ENCODE measurements at regions not wholly inside any gene's neighbourhood (a gene's known extent, or its start where the extent isn't known, plus 50 kb on each side); places are given as distances from the start of the nearest gene placed in this dataset.

GRCh38 chr3:64971602-64972001, 283.8 kb upstream of the ADAMTS9 start:
- TF ChIP-seq CTCF (IDR thresholded peaks at IDR 0.05; ENCODE audit: low read depth) = no peak

GRCh38 chr3:64970634-64971033, 282.8 kb upstream of the ADAMTS9 start:
- no peak for TF ChIP-seq CTCF (IDR thresholded peaks at IDR 0.05; ENCODE audit: low read depth)

GRCh38 chr3:64961301-64961700, 273.5 kb upstream of the ADAMTS9 start:
- no peak for TF ChIP-seq CTCF (IDR thresholded peaks at IDR 0.05; ENCODE audit: low read depth)

GRCh38 chr3:64958199-64958843, 270.5 kb upstream of the ADAMTS9 start:
- no peak for TF ChIP-seq CTCF (IDR thresholded peaks at IDR 0.05; ENCODE audit: low read depth)

GRCh38 chr3:64957408-64958198, 269.8 kb upstream of the ADAMTS9 start:
- TF ChIP-seq CTCF (IDR thresholded peaks at IDR 0.05; ENCODE audit: low read depth) = no peak

GRCh38 chr3:64956711-64957325, 269.0 kb upstream of the ADAMTS9 start:
- peak; percentile 71 for TF ChIP-seq CTCF (IDR thresholded peaks at IDR 0.05; ENCODE audit: low read depth)

GRCh38 chr3:64954995-64955636, 267.3 kb upstream of the ADAMTS9 start:
- no peak for TF ChIP-seq CTCF (IDR thresholded peaks at IDR 0.05; ENCODE audit: low read depth)

Measured in subcutaneous adipose tissue (tissue), 1 donor.